Thoracic aorta (tissue), 2 donors: ENCODE measurements at regions not wholly inside any gene's neighbourhood (a gene's known extent, or its start where the extent isn't known, plus 50 kb on each side); places are given as distances from the start of the nearest gene placed in this dataset.
A peak's percentile ranks its signal among the peaks of the same experiment; 100 is the strongest.

ENCODE experiments used
- ATAC-seq: fragments of 150-250 bp; one replicate; pipeline ENCODE4 v1.8.0; 2017; ENCODE audit warnings: low read depth; ENCODE audit not compliant: insufficient number of reproducible peaks, low FRiP score
- DNase-seq: peaks from one replicate; pipeline ENCODE4 v3.0.0-alpha.2; 2020; ENCODE audit warnings: low spot score
- H3K27ac ChIP-seq, 2 donors: fragments of 200-600 bp; sonication (generic); 1 replicate in 1 of 2; 2 replicates in 1 of 2; pipeline ENCODE4 v1.5.1; 2016; ENCODE audit warnings: mild to moderate bottlenecking in 2 of 2, moderate library complexity in 2 of 2
- H3K27me3 ChIP-seq: fragments of 200-600 bp; sonication (generic); replicated peaks from 2 replicates; pipeline ENCODE4 v1.6.0; 2016; ENCODE audit warnings: mild to moderate bottlenecking; ENCODE audit not compliant: insufficient read depth
- H3K36me3 ChIP-seq: fragments of 200-600 bp; sonication (generic); one replicate; pipeline ENCODE4 v1.5.1; 2016
- H3K4me1 ChIP-seq, 2 donors: fragments of 200-600 bp; sonication (generic); 1 replicate in 1 of 2; 2 replicates in 1 of 2; pipeline versions ENCODE4 v1.5.1 to v1.6.0; 2016; ENCODE audit warnings: low read depth in 2 of 2, mild to moderate bottlenecking in 1 of 2; ENCODE audit not compliant: control insufficient read depth in 1 of 2
- H3K4me3 ChIP-seq: fragments of 200-600 bp; sonication (generic); 2 replicates; pipeline ENCODE4 v1.5.1; 2016; ENCODE audit warnings: mild to moderate bottlenecking
- H3K9me3 ChIP-seq: fragments of 200-600 bp; sonication (generic); 2 replicates; pipeline ENCODE4 v1.5.1; 2016
- TF ChIP-seq, protein P1 (sequence below): fragments of 200-600 bp; sonication (generic); IDR thresholded peaks from one replicate; pipeline ENCODE4 v1.5.1; 2019; ENCODE audit warnings: antibody characterized with exemption

- Histone ChIP-seq H3K27me3 (no peaks in the 10 kb centered on the region), H3K9me3 (no peaks in the 10 kb centered on the region), H3K4me1 (peaks cover 14 to 38% of the 10 kb centered on the region in 2 donors), H3K36me3 (no peaks in the 10 kb centered on the region), H3K27ac (peak overlapping the region in 1 of 2 donors; percentile 7), H3K4me3 (no peak overlapping the region)
- ATAC-seq (no peak), DNase-seq (no peak)
- TF ChIP-seq, protein P1, sequence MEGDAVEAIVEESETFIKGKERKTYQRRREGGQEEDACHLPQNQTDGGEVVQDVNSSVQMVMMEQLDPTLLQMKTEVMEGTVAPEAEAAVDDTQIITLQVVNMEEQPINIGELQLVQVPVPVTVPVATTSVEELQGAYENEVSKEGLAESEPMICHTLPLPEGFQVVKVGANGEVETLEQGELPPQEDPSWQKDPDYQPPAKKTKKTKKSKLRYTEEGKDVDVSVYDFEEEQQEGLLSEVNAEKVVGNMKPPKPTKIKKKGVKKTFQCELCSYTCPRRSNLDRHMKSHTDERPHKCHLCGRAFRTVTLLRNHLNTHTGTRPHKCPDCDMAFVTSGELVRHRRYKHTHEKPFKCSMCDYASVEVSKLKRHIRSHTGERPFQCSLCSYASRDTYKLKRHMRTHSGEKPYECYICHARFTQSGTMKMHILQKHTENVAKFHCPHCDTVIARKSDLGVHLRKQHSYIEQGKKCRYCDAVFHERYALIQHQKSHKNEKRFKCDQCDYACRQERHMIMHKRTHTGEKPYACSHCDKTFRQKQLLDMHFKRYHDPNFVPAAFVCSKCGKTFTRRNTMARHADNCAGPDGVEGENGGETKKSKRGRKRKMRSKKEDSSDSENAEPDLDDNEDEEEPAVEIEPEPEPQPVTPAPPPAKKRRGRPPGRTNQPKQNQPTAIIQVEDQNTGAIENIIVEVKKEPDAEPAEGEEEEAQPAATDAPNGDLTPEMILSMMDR = no peak
These were observed 122.4 kb upstream of the IL12A start for GRCh38 chr3:159866201-159866746.

DNA sequence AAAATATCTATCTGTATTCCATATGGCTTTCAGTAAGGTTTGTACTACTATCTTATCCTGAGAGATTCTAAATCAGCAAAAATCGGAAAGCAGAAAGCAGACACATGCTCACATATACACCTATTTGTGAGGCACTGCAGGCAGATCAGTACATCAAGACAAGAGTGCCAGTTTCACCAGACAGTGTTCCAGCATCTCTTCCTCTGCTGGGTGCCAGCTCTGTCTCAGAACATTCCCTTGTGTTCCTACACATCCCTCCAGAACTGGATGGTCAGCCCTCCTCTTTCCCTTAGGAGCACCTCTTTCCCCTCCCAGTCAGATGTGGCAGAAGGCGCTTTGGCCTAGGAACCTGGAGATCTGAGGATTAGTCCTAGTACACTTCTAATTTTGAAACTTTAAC lies 121.3 kb upstream of the IL12A start:
- Histone ChIP-seq H3K9me3 (no peaks in the 10 kb centered on the region), H3K27me3 (no peaks in the 10 kb centered on the region), H3K4me1 (peaks cover 13 to 33% of the 10 kb centered on the region in 2 donors), H3K36me3 (no peaks in the 10 kb centered on the region), H3K27ac (no peak overlapping the region), H3K4me3 (no peak overlapping the region)
- DNase-seq = no peak
- ATAC-seq = no peak
- TF ChIP-seq, protein P1 = no peak

DNA sequence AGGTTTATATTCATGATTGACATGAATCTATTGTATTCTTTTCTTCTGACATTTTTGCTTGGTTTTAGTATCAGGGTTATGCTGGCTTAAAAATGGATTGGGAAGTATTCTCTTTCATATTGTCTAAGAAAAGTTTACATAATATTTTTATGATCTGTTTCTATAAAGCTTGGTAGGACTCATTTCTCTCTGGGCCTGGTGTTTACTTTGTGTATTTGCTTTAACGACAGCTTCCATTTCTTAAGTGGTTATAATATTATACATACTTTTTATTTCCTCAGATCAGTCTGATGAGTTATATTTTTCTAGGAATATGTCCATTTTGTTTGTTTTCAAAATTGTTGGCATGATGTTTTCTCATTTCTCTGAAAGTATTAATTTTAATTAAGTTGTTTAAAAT lies 117.9 kb upstream of the IL12A start:
- ATAC-seq (no peak), DNase-seq (no peak)
- TF ChIP-seq, protein P1 = no peak
- H3K4me1 ChIP-seq = peaks cover 20 to 30% of the 10 kb centered on the region in 2 donors
- H3K36me3 ChIP-seq = no peaks in the 10 kb centered on the region
- H3K9me3 ChIP-seq = no peaks in the 10 kb centered on the region
- no peak overlapping the region for H3K27ac ChIP-seq
- no peak overlapping the region for H3K4me3 ChIP-seq
- no peaks in the 10 kb centered on the region for H3K27me3 ChIP-seq

GRCh38 chr3:159872374-159873109 lies 116.1 kb upstream of the IL12A start:
- no peaks in the 10 kb centered on the region for H3K36me3 ChIP-seq
- H3K27me3 ChIP-seq = no peaks in the 10 kb centered on the region
- H3K4me1 ChIP-seq = peaks cover 12 to 15% of the 10 kb centered on the region in 2 donors
- H3K27ac ChIP-seq = no peak overlapping the region
- H3K4me3 ChIP-seq = no peak overlapping the region
- TF ChIP-seq, protein P1 = no peak
- ATAC-seq (no peak), DNase-seq (no peak)
- H3K9me3 ChIP-seq = no peaks in the 10 kb centered on the region

DNA sequence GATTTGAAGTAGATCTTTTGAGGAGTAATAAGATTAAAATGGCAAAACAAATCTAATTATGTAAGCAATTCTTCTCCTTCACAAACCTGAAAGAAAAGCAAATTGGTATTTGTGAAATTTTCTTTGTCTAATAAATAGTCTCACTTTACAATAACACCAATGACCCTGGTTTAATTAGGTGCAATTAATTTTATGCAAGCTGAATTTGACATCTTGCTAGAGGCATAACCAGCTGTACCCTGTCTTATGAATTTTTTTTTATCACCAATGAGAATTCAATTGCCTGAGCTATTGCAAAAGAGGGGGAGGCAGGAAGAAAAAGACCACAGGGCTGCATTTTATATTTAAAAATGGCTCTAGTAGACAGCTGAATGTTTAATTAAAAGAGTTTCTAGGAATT lies 113.5 kb upstream of the IL12A start:
- H3K27me3 ChIP-seq = no peaks in the 10 kb centered on the region
- DNase-seq (no peak), ATAC-seq (no peak)
- TF ChIP-seq, protein P1 = no peak
- H3K36me3 ChIP-seq = no peaks in the 10 kb centered on the region
- H3K4me3 ChIP-seq = no peak overlapping the region
- no peaks in the 10 kb centered on the region for H3K9me3 ChIP-seq
- peaks cover 19 to 24% of the 10 kb centered on the region in 2 donors for H3K4me1 ChIP-seq
- H3K27ac ChIP-seq = no peak overlapping the region
